ENCODE measurements at regions not wholly inside any gene's neighbourhood (a gene's known extent, or its start where the extent isn't known, plus 50 kb on each side); places are given as distances from the start of the nearest gene placed in this dataset.

- no peak for TF ChIP-seq CTCF (IDR thresholded peaks at IDR 0.05)
- TF ChIP-seq POLR2A (IDR thresholded peaks at IDR 0.05), result no peak
These were observed 161.5 kb upstream of the VWC2 start for GRCh38 chr7:49611951-49612350.
